H1 (cell line): ENCODE measurements at regions not wholly inside any gene's neighbourhood (a gene's known extent, or its start where the extent isn't known, plus 50 kb on each side); places are given as distances from the start of the nearest gene placed in this dataset.

ENCODE experiments used
- CTCF ChIA-PET: fragments of 300-600 bp; sonication (Branson Sonifier 250); formaldehyde crosslinking; loops from one replicate; lab custom pipeline; 2021; ENCODE audit not compliant: partially characterized antibody; lab: Charles Lee
- POLR2A ChIA-PET: fragments of 300-600 bp; sonication (Branson Sonifier 250); formaldehyde crosslinking; loops from one replicate; lab custom pipeline; 2021; ENCODE audit warnings: inconsistent platforms; ENCODE audit not compliant: partially characterized antibody; lab: Charles Lee
- DNase-seq, 2 experiments: peaks; one replicate each; pipeline versions ENCODE4 v3.0.0 to v3.0.0-alpha.2; 2010 to 2022; ENCODE audit warnings: low spot score in 2 of 2, low read depth in 1 of 2, mixed read lengths in 1 of 2
- FAIRE-seq: peaks from 2 replicates; lab custom pipeline; 2011; peaks lifted over from hg19 to GRCh38; lab: Jason Lieb, UNC
- H2AFZ ChIP-seq: 2 replicates; pipeline ENCODE4 v1.8.1; 2012; ENCODE audit warnings: low read length, inconsistent platforms
- H2AK5ac ChIP-seq: 2 replicates; pipeline ENCODE4 v1.6.1; 2013; ENCODE audit warnings: low read depth, low read length
- H2BK120ac ChIP-seq: replicated peaks from 2 replicates; pipeline ENCODE3; 2013; ENCODE audit warnings: low read depth, low read length, inconsistent platforms
- H2BK12ac ChIP-seq: 2 replicates; pipeline ENCODE4 v1.6.1; 2013; ENCODE audit warnings: low read depth, low read length
- H2BK15ac ChIP-seq: 2 replicates; pipeline ENCODE4 v1.6.1; 2013; ENCODE audit warnings: low read length
- H2BK20ac ChIP-seq: 2 replicates; pipeline ENCODE4 v1.6.1; 2013; ENCODE audit warnings: low read length
- H2BK5ac ChIP-seq: 2 replicates; pipeline ENCODE4 v1.6.1; 2013; ENCODE audit warnings: low read depth, low read length
- H3K14ac ChIP-seq: 2 replicates; pipeline ENCODE4 v1.6.1; 2013; ENCODE audit warnings: inconsistent platforms; ENCODE audit not compliant: insufficient read length
- H3K18ac ChIP-seq: 2 replicates; pipeline ENCODE4 v1.6.1; 2013; ENCODE audit warnings: low read length; ENCODE audit errors: extremely low read depth
- H3K23ac ChIP-seq: 2 replicates; pipeline ENCODE4 v1.6.1; 2013; ENCODE audit warnings: inconsistent platforms; ENCODE audit not compliant: insufficient read length
- H3K23me2 ChIP-seq: 2 replicates; pipeline ENCODE4 v1.6.1; 2013; ENCODE audit warnings: low read depth, low read length
- H3K27ac ChIP-seq: 2 replicates; pipeline ENCODE4 v1.6.1; 2011; ENCODE audit warnings: low read depth, low read length, inconsistent platforms
- H3K27me3 ChIP-seq, 4 experiments: replicated peaks in 1 of 4; 1 replicate in 1 of 4; 2 replicates in 3 of 4; pipeline versions ENCODE4 v1.6.1 to v1.8.1; 2011 to 2013; ENCODE audit warnings: low read length in 3 of 4, mild to moderate bottlenecking in 3 of 4, inconsistent platforms in 2 of 4, mixed read lengths in 2 of 4, moderate library complexity in 1 of 4; ENCODE audit not compliant: control insufficient read depth in 3 of 4, insufficient read depth in 3 of 4; ENCODE audit errors: extremely low read depth in 1 of 4
- H3K36me3 ChIP-seq, 4 experiments: 2 replicates each; pipeline versions ENCODE4 v1.6.1 to v1.8.1; 2011 to 2013; ENCODE audit warnings: mild to moderate bottlenecking in 4 of 4, low read length in 3 of 4, moderate library complexity in 2 of 4, control low read depth in 1 of 4, inconsistent platforms in 1 of 4; ENCODE audit not compliant: insufficient read depth in 4 of 4, control insufficient read depth in 2 of 4
- H3K4ac ChIP-seq: replicated peaks from 2 replicates; pipeline ENCODE3; 2013; ENCODE audit warnings: low read length, low read depth, mixed read lengths, inconsistent platforms; ENCODE audit not compliant: insufficient read length
- H3K4me1 ChIP-seq, 4 experiments: replicated peaks in 1 of 4; 1 replicate in 1 of 4; 2 replicates in 3 of 4; pipeline versions ENCODE4 v1.6.1 to v1.8.1; 2011 to 2013; ENCODE audit warnings: low read length in 3 of 4, inconsistent platforms in 2 of 4, mixed read lengths in 1 of 4; ENCODE audit not compliant: insufficient read depth in 4 of 4, control insufficient read depth in 3 of 4
- H3K4me2 ChIP-seq, 2 experiments: 2 replicates each; pipeline versions ENCODE4 v1.6.1 to v1.8.1; 2011 to 2013; ENCODE audit warnings: low read depth in 2 of 2, low read length in 2 of 2, control low read depth in 1 of 2, inconsistent platforms in 1 of 2, mild to moderate bottlenecking in 1 of 2; ENCODE audit not compliant: insufficient read depth in 1 of 2
- H3K4me3 ChIP-seq, 4 experiments: fragments of 200-600, 300-600 bp in 1 of 4; sonication (generic), shearing (Covaris generic), sonication (Bioruptor Twin) in 1 of 4; 2 replicates each; pipeline versions ENCODE4 v1.5.1 to v1.8.1; 2011 to 2016; ENCODE audit warnings: low read length in 4 of 4, low read depth in 3 of 4, control low read depth in 2 of 4, inconsistent platforms in 2 of 4, mild to moderate bottlenecking in 2 of 4, mixed read lengths in 1 of 4, moderate library complexity in 1 of 4; ENCODE audit not compliant: insufficient read depth in 2 of 4; ENCODE audit errors: extremely low read depth in 1 of 4
- H3K56ac ChIP-seq: replicated peaks from 2 replicates; pipeline ENCODE3; 2013; ENCODE audit warnings: low read depth, mild to moderate bottlenecking, mixed read lengths, low read length, inconsistent platforms; ENCODE audit not compliant: insufficient read length
- H3K79me1 ChIP-seq: 2 replicates; pipeline ENCODE4 v1.6.1; 2013; ENCODE audit warnings: low read depth, low read length, control low read depth
- H3K79me2 ChIP-seq, 2 experiments: 2 replicates each; pipeline versions ENCODE4 v1.6.1 to v1.8.1; 2012 to 2013; ENCODE audit warnings: low read length in 2 of 2, mild to moderate bottlenecking in 2 of 2, inconsistent platforms in 1 of 2; ENCODE audit not compliant: insufficient read depth in 2 of 2, control insufficient read depth in 1 of 2
- H3K9ac ChIP-seq, 4 experiments: replicated peaks in 1 of 4; 1 replicate in 1 of 4; 2 replicates in 3 of 4; pipeline versions ENCODE4 v1.6.1 to v1.8.1; 2011 to 2013; ENCODE audit warnings: low read depth in 3 of 4, low read length in 3 of 4, control low read depth in 2 of 4, mild to moderate bottlenecking in 2 of 4, moderate library complexity in 2 of 4, inconsistent platforms in 1 of 4; ENCODE audit errors: extremely low read depth in 1 of 4
- H3K9me3 ChIP-seq, 2 experiments: 2 replicates each; pipeline versions ENCODE4 v1.6.1 to v1.8.1; 2012 to 2013; ENCODE audit warnings: mild to moderate bottlenecking in 2 of 2, moderate library complexity in 2 of 2, control low read depth in 1 of 2, inconsistent platforms in 1 of 2, low read depth in 1 of 2, low read length in 1 of 2, mixed read lengths in 1 of 2; ENCODE audit not compliant: insufficient read depth in 2 of 2
- H4K20me1 ChIP-seq, 2 experiments: replicated peaks in 1 of 2; 2 replicates each; pipeline versions ENCODE3 to v1.8.1; 2011 to 2013; ENCODE audit warnings: inconsistent platforms in 2 of 2, low read length in 2 of 2, mild to moderate bottlenecking in 1 of 2; ENCODE audit not compliant: insufficient read depth in 2 of 2, control insufficient read depth in 1 of 2
- H4K5ac ChIP-seq: 2 replicates; pipeline ENCODE4 v1.6.1; 2013; ENCODE audit warnings: low read length, low read depth, mixed read lengths, inconsistent platforms; ENCODE audit not compliant: insufficient read length
- H4K8ac ChIP-seq: 2 replicates; pipeline ENCODE4 v1.8.0; 2013; ENCODE audit warnings: mild to moderate bottlenecking, moderate library complexity, low read length, inconsistent platforms; ENCODE audit not compliant: insufficient read depth; ENCODE audit errors: extremely low read depth
- H4K91ac ChIP-seq: replicated peaks from 2 replicates; pipeline ENCODE3; 2013; ENCODE audit warnings: low read length, mixed read lengths, inconsistent platforms; ENCODE audit not compliant: insufficient read length
- ASH2L ChIP-seq: fragments of 200-600, 300-600 bp; sonication (generic); IDR thresholded peaks from one replicate; pipeline ENCODE4 v1.7.1; 2017; ENCODE audit warnings: low read length
- BACH1 ChIP-seq: IDR thresholded peaks from 2 replicates; pipeline ENCODE4 v1.6.1; 2012; ENCODE audit warnings: low read length, improper control_type of control experiment
- GABPA ChIP-seq: IDR thresholded peaks from 2 replicates; pipeline ENCODE4 v1.6.1; 2011; ENCODE audit warnings: mild to moderate bottlenecking, low read length, moderate library complexity, borderline replicate concordance; ENCODE audit not compliant: insufficient read depth
- KDM1A ChIP-seq: fragments of 200-600, 300-600 bp; sonication (generic); IDR thresholded peaks from 2 replicates; pipeline ENCODE4 v1.7.1; 2016; ENCODE audit warnings: mild to moderate bottlenecking, low read length, borderline replicate concordance
- KDM4A ChIP-seq: IDR thresholded peaks from one replicate; pipeline ENCODE4 v1.7.1; 2012; ENCODE audit warnings: low read depth, mild to moderate bottlenecking, moderate library complexity, low read length, inconsistent platforms; ENCODE audit not compliant: severe bottlenecking
- RAD21 ChIP-seq, 2 experiments: IDR thresholded peaks in 1 of 2; conservative IDR thresholded peaks in 1 of 2; 2 replicates each; pipeline ENCODE4 v1.6.1; 2011; ENCODE audit warnings: low read depth in 2 of 2, low read length in 2 of 2, improper control_type of control experiment in 1 of 2, inconsistent platforms in 1 of 2, mild to moderate bottlenecking in 1 of 2, moderate library complexity in 1 of 2
- RNF2 ChIP-seq: fragments of 200-900, 300-1000 bp; sonication (generic); IDR thresholded peaks from 2 replicates; pipeline ENCODE4 v1.7.1; 2016; ENCODE audit warnings: borderline replicate concordance, low read depth, mild to moderate bottlenecking, antibody characterized with exemption, low read length; ENCODE audit not compliant: poor library complexity, severe bottlenecking; ENCODE audit errors: missing control alignments
- SIN3A ChIP-seq, 2 experiments: IDR thresholded peaks in 1 of 2; conservative IDR thresholded peaks in 1 of 2; 2 replicates each; pipeline ENCODE4 v1.6.1; 2011 to 2012; ENCODE audit warnings: low read length in 2 of 2, improper control_type of control experiment in 1 of 2, low read depth in 1 of 2, mild to moderate bottlenecking in 1 of 2
- SP4 ChIP-seq: IDR thresholded peaks from 2 replicates; pipeline ENCODE4 v1.6.1; 2012; ENCODE audit warnings: low read length, inconsistent platforms
- SUZ12 ChIP-seq: fragments of 200-600 bp; sonication (generic); IDR thresholded peaks from 2 replicates; pipeline ENCODE4 v1.6.1; 2012; ENCODE audit warnings: mild to moderate bottlenecking, inconsistent platforms, low read length, moderate library complexity, mixed read lengths
- YY1 ChIP-seq: IDR thresholded peaks from 2 replicates; pipeline ENCODE4 v1.6.1; 2011; ENCODE audit warnings: low read depth, mild to moderate bottlenecking, low read length
- WGBS, 2 experiments: shearing (Covaris generic) in 1 of 2; methylation state at CpG; one replicate each; pipeline versions ENCODE4 v1.1.6 to v1.1.7; 2013 to 2015; ENCODE audit warnings: low lambda C conversion rate in 2 of 2, mixed read lengths in 2 of 2, inconsistent platforms in 1 of 2, low coverage in 1 of 2, missing lambda C conversion rate in 1 of 2; ENCODE audit not compliant: insufficient replicate concordance in 2 of 2, insufficient coverage in 1 of 2, insufficient read length in 1 of 2; ENCODE audit errors: extremely low coverage in 1 of 2, missing lambda C conversion rate in 1 of 2; 5-methylcytosine and 5-hydroxymethylcytosine counted together
- TF ChIP-seq, protein P1 (sequence below): IDR thresholded peaks from 2 replicates; pipeline ENCODE4 v1.6.1; 2011; ENCODE audit warnings: low read depth, mild to moderate bottlenecking, low read length; ENCODE audit not compliant: insufficient read depth

GRCh38 chr3:10762611-10763247 lies 53.3 kb upstream of the SLC6A11 start:
- peaks cover 0 to 7% (median 3%) of the 10 kb centered on the region in 4 experiments; a peak in 3 of 7 replicates for H3K4me1 ChIP-seq
- H3K79me1 ChIP-seq, result no peaks in the 10 kb centered on the region
- H3K9ac ChIP-seq, result no peak overlapping the region
- no peak overlapping the region for H2AFZ ChIP-seq
- no peaks in the 10 kb centered on the region for H3K36me3 ChIP-seq
- H2BK120ac ChIP-seq, result no peak overlapping the region
- no peak overlapping the region for H3K14ac ChIP-seq
- no peak for DNase-seq
- H2BK15ac ChIP-seq, result no peak overlapping the region
- no peak overlapping the region for H4K8ac ChIP-seq
- H4K20me1 ChIP-seq, result no peaks in the 10 kb centered on the region
- no peak overlapping the region for H3K23ac ChIP-seq
- POLR2A ChIA-PET, result no interaction called here
- WGBS, 2 experiments, result 85% methylated on average over 9 of the region's 9 CpGs; no CpG with 5 or more reads in 1 of the 2 experiments
- no peak overlapping the region for H2BK5ac ChIP-seq
- H3K27ac ChIP-seq, result no peak overlapping the region
- H3K9me3 ChIP-seq, result no peaks in the 10 kb centered on the region
- FAIRE-seq, result no peak
- no peak overlapping the region for H4K91ac ChIP-seq
- no peak overlapping the region for H2BK20ac ChIP-seq
- CTCF ChIA-PET, result interaction anchor here (1.2 to 14.4 kb wide), 8 partner anchors 6 to 298 kb away, joined by 3 to 193 read pairs (median 6); no protein-coding TSS in a partner anchor
- H3K4me2 ChIP-seq, result no peak overlapping the region
- no peak overlapping the region for H2BK12ac ChIP-seq
- no peaks in the 10 kb centered on the region; a peak in 1 of 7 replicates for H3K27me3 ChIP-seq
- no peak overlapping the region for H3K4me3 ChIP-seq
- no peaks in the 10 kb centered on the region for H3K23me2 ChIP-seq
- H3K4ac ChIP-seq, result no peak overlapping the region
- no peaks in the 10 kb centered on the region for H3K79me2 ChIP-seq
- no peak overlapping the region for H3K18ac ChIP-seq
- H4K5ac ChIP-seq, result no peak overlapping the region
- H3K56ac ChIP-seq, result no peak overlapping the region
- no peak overlapping the region for H2AK5ac ChIP-seq
- TF ChIP-seq, protein P1, sequence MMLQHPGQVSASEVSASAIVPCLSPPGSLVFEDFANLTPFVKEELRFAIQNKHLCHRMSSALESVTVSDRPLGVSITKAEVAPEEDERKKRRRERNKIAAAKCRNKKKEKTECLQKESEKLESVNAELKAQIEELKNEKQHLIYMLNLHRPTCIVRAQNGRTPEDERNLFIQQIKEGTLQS, result no peak
- TF ChIP-seq KDM4A (no peak), BACH1 (no peak), KDM1A (no peak), SP4 (no peak), SUZ12 (no peak), GABPA (no peak), ASH2L (no peak), RAD21 (IDR thresholded peaks at IDR 0.05 in 1 of 2, conservative IDR thresholded peaks at IDR 0.05 in 1 of 2; ENCODE audit: low read depth in 2 of 2, low read length in 2 of 2) (no peak), SIN3A (conservative IDR thresholded peaks at IDR 0.05 in 1 of 2, IDR thresholded peaks at IDR 0.05 in 1 of 2; ENCODE audit: low read depth in 1 of 2, low read length in 2 of 2) (no peak), RNF2 (no peak), YY1 (no peak)
